HG02981 (cell line): ENCODE measurements at regions not wholly inside any gene's neighbourhood (a gene's known extent, or its start where the extent isn't known, plus 50 kb on each side); places are given as distances from the start of the nearest gene placed in this dataset.

ENCODE experiments used
- ATAC-seq: cut with Tn5 transposase; IDR thresholded peaks from one replicate; pipeline ENCODE4 v1.9.1; 2021; ENCODE audit warnings: mild to moderate bottlenecking, moderate library complexity; ENCODE audit not compliant: unreplicated experiment

DNA sequence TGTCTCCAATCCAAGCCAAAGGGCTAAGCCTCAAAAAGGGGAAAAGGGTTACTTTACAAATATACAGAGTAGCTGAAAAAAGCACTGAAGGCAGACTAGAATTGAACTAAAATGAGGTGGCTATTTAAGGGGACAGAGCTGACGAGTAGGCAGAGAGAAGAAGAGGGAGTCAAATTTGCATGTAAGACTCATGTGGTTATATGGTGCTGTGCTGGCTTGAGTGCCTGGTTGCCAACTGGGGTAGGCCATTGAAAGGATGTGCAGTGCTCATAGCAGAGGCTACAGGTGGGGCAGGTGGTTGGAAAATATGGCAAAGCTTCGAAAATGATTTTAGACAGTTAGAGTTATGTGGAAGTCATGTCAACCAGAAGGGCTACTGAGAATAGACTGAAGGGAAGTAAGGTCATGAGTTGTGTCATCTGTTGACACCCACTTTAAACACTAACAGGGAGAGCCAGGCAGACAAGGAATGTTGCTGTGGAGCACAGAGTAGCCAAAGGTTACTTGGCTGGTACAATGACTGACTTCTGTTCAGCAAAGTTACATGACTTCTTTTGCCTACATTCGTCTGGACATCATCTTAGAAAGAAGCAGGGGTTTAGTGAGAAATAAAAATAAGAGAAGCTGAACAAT is 1210.4 kb downstream of the ADGRL3 start:
- ATAC-seq, result no peak

DNA sequence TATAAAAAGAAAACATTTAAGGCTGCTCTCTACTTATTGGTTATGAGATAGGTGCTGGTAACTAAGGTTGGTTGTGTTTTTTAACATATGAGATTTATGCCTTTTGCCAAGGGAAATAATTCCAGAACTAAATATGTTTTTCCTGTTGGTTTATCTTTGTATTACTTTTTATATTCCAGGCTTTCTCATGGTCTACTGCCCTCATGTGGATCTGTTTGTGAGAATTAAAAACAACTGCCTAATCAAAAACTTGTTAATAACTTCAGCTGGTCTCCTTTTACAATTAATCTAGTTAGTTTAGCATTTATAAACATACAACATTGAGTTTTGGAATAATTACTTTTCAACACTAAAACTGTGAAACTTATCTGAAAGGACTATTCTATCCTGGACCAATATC is 1208.3 kb downstream of the ADGRL3 start:
- no peak for ATAC-seq

DNA sequence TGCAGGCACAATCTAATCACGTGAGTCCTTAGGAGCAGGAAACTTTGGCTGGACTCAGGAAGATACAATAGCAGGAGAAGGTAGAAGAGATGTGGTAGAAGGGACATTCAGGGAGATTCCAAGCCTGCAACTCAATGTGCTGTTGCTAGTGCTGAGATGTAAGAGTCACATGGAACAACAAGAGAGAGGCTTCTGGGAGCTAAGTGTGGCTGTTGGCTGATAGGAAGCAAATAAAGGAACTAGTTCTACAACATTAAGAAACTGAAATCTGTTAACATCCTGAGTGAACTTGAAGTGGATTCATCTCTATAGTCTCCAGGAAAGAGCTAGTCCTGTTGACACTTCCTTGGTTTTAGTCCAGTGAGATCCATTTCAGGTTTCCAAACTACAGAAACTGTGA is 1207.4 kb downstream of the ADGRL3 start:
- ATAC-seq, result no peak

DNA sequence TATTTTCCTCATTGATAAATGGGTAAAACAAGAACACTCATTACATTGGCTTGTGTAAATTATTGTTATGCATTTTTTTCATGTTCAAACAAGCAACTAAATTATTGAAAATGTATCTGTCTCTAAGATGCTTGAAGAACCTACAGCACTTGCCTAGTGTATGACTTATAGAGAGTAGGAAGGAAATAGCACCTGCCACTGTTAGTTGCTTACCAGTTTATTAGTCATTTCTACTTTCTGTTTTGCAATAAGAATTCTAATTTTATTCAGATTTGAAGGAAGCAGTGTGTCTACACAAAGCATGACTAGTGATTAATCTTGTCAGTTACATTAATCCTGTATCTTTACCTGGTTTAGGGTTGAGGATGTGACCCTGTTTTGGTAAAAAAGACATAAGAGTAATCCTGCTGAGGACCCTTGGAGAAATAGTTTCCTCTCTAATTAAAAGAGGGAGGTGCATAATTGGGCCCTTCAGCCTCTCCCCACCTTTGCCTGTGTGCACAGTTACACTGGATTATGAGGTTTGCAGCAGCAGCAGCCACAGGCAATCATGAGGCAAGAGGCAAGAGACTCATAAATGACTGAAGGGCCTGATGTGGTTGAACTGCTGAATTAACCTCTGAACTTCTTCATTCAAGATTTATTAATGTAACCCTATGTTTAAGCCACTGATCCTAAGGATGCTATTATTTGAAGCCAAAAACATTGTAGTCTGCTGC is 1202.1 kb downstream of the ADGRL3 start:
- no peak for ATAC-seq

GRCh38 chr4:62399242-62399641 is 1199.1 kb downstream of the ADGRL3 start:
- ATAC-seq, result peak; percentile 69

GRCh38 chr4:62398318-62398717 is 1198.2 kb downstream of the ADGRL3 start:
- ATAC-seq, result no peak

DNA sequence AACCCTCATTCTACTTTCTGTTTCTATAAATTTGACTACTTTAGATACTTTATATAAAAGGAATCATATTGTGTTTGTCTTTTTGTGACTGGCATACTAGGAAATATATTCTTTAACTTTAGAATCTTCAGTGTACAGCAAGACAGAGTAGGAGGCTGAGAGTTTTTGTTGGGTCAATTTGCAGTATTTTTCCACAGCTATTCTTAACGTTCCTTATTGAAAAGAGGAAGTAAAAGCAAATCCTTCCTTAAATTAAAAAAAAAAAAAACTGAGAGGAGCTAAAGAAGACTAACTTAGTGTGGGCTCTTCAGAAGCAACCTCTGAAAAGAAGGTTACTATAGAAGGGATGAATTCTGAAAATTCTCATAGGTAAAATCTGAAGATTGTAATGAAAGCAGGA is 1194.6 kb downstream of the ADGRL3 start:
- no peak for ATAC-seq

GRCh38 chr4:62387808-62388207 is 1187.7 kb downstream of the ADGRL3 start:
- no peak for ATAC-seq

DNA sequence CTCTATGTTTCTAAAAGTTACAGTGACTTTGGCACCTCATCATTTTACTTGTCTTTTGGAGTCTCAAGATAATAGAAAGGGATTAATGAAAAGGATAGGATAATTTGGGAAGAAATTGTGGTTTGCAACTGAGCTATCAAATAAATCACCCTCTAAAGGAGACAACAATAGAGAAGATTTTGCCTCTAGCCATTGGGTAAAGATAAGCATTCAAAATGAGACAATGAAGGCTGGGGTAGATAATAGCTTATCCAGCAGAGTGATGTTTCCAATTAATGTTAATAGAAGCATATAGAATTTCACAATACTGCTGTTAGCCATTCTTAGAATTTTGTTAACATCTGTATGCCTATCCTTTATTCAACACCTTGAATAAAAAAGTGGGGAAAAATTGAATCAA is 1177.6 kb downstream of the ADGRL3 start:
- no peak for ATAC-seq

- ATAC-seq, result no peak
Observed at GRCh38 chr4:62377245-62377644, 1177.1 kb downstream of the ADGRL3 start.

DNA sequence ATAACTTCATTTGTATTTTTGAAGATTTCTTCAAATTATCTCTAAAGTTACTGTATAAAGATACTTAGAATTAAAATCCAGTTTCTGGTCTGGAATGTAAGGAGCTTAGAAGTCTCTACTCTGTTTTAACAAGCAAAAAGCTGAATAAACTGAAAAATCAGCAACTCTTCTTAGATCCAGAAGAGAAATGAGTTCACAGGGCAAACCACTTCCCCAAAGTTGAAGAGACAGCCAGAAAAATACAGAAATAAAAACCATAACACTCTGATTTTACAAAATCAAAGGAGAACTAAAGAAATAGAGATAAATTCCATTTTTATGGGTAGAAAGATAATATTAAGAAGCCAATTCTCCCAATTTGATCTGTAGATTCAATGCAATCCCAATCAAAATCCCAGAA is 1166.8 kb downstream of the ADGRL3 start:
- no peak for ATAC-seq

GRCh38 chr4:62360156-62360545 is 1160.0 kb downstream of the ADGRL3 start:
- no peak for ATAC-seq

DNA sequence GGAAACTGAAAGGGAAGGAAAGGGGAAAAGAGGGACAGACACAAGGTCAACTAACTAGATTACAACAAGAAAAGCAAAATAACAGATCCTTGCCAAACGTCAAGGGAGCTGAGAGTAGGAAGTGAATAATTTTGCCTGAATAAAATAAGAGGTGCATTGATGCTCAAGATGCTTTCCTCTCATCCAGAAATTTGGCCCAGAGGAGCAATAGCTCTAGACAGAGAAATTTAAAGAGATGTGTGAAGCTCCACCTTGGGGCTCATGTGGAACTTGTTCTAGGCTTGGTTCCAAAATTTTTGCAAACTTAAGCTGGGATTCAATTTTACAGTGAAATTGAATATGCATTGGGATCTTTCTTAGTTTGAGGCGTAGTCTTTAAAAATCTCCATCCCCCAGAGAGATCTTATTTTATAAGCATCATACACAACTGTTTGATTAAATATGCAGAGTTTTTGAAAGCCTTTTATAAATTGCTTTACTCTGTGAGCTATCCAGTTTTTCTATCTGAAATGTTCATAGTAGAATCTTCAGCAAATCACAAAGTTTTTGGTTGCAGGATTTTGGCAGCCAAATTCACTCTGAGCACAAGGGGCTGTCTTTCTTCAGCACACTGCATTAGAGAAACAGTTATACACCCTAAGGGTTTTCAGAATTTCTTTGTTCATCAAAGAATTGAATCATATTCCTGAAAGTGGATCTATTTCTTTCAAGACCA is 1159.5 kb downstream of the ADGRL3 start:
- no peak for ATAC-seq

GRCh38 chr4:62344915-62345314 is 1144.8 kb downstream of the ADGRL3 start:
- ATAC-seq, result no peak

DNA sequence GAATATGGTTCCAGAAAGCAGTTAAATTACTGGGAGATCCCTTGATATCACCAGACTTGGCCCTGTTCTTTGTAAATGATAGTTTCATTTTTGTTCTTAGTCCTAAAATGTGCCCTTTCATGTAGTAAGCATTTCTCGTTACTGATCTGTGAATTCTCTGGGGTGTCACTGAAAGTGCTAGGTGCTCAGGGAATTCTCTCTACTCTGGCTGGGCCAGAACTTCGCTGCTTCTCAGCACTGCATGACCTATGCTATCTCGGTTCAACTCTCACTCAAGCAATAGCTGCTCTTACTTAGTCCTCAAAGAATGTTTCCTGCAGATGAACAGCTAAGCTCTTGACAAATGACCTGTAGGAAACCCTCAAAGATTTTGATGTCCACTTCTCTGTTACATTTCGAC is 1144.3 kb downstream of the ADGRL3 start:
- ATAC-seq, result no peak

- no peak for ATAC-seq
Observed at GRCh38 chr4:62342346-62342745, 1142.2 kb downstream of the ADGRL3 start.

DNA sequence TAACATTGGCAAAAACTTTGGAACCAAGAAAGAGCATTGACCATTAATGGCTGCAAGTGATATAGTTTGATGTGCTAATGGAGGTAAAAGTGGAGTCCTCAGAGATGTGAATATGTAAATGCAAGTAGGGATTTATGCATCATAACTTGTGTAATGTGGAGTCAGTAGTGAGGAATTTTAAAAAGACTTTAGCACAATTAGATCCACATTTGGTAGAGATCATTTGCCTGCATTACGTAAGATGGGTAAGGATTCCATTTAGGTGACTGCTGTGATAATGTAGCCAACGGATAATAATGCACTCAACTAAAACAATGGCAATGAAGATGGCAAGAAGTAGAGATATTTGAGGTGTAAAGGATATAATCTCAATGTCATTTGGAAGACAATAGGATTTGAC is 1128.4 kb downstream of the ADGRL3 start:
- ATAC-seq, result no peak

GRCh38 chr4:62327612-62328297 is 1127.6 kb downstream of the ADGRL3 start:
- no peak for ATAC-seq

- ATAC-seq, result no peak
Observed at GRCh38 chr4:62324215-62324614, 1124.1 kb downstream of the ADGRL3 start.

DNA sequence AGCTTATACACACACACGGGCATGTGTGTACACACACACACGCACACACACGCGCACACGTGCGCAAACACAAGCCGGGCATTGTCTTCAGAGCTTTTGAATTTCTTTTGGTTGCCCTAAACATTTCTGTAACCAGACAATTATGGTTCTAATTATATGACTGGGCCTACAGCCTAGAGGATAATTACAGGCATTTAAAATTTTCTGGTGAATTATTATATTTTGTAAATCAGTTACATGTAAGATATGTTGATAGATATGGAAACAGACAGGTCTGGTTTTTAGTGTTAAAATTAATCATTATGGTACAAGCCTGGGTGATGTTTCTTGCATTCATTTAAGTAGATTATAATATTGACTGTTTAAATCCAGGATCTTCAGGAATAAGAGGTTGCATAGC is 1120.5 kb downstream of the ADGRL3 start:
- ATAC-seq, result no peak

- no peak for ATAC-seq
Observed at GRCh38 chr4:62302710-62303109, 1102.6 kb downstream of the ADGRL3 start.

- ATAC-seq, result no peak
Observed at GRCh38 chr4:62301500-62301899, 1101.4 kb downstream of the ADGRL3 start.
